HG02610 (cell line): ENCODE measurements at regions not wholly inside any gene's neighbourhood (a gene's known extent, or its start where the extent isn't known, plus 50 kb on each side); places are given as distances from the start of the nearest gene placed in this dataset.

Experiments
- ATAC-seq: cut with Tn5 transposase; IDR thresholded peaks from one replicate; pipeline ENCODE4 v1.9.1; 2021; ENCODE audit warnings: mild to moderate bottlenecking, moderate library complexity; ENCODE audit not compliant: unreplicated experiment

- ATAC-seq, result peak; percentile 55
Observed at GRCh38 chr14:60349663-60350365, 100.8 kb downstream of the PPM1A start.

GRCh38 chr14:60350366-60350720 is 101.3 kb downstream of the PPM1A start:
- no peak for ATAC-seq

GRCh38 chr14:60353420-60353819 is 104.4 kb downstream of the PPM1A start:
- no peak for ATAC-seq

GRCh38 chr14:60355768-60356167 is 106.7 kb downstream of the PPM1A start:
- no peak for ATAC-seq

- ATAC-seq, result no peak
Observed at GRCh38 chr14:60356386-60356785, 107.4 kb downstream of the PPM1A start.

- no peak for ATAC-seq
Observed at GRCh38 chr14:60356906-60357550, 108.0 kb downstream of the PPM1A start.

- ATAC-seq, result no peak
Observed at GRCh38 chr14:60357551-60358149, 108.6 kb downstream of the PPM1A start.

GRCh38 chr14:60363275-60363674 is 114.3 kb downstream of the PPM1A start:
- no peak for ATAC-seq

- no peak for ATAC-seq
Observed at GRCh38 chr14:60363687-60364086, 114.7 kb downstream of the PPM1A start.

- no peak for ATAC-seq
Observed at GRCh38 chr14:60381909-60382308, 104.0 kb downstream of the C14orf39 start.
